ACC112 (cell line): ENCODE measurements at regions not wholly inside any gene's neighbourhood (a gene's known extent, or its start where the extent isn't known, plus 50 kb on each side); places are given as distances from the start of the nearest gene placed in this dataset.
"Not testable (repeated sequence)": the region's sequence is repeated elsewhere in the genome, so short reads cannot be mapped to it uniquely, and the experiment has no call there.

ENCODE experiments used
- H2AFZ ChIP-seq: fragments of 200-600 bp; sonication (generic); one replicate; pipeline ENCODE4 v1.6.0; 2017; ENCODE audit warnings: antibody characterized with exemption, low read length; ENCODE audit not compliant: unreplicated experiment
- H3K27ac ChIP-seq: fragments of 200-600 bp; sonication (generic); 2 replicates; pipeline ENCODE4 v1.5.1; 2014; ENCODE audit warnings: low read depth, mild to moderate bottlenecking, antibody characterized with exemption, low read length, moderate library complexity
- H3K27me3 ChIP-seq: fragments of 200-600 bp; sonication (generic); 2 replicates; pipeline ENCODE4 v1.6.1; 2014; ENCODE audit warnings: mild to moderate bottlenecking, antibody characterized with exemption, low read length, moderate library complexity, mixed read lengths; ENCODE audit not compliant: insufficient read depth
- H3K36me3 ChIP-seq: fragments of 200-600 bp; sonication (generic); 2 replicates; pipeline ENCODE4 v1.6.1; 2016; ENCODE audit warnings: mild to moderate bottlenecking, antibody characterized with exemption, low read length, moderate library complexity, mixed read lengths; ENCODE audit not compliant: insufficient read depth
- H3K4me1 ChIP-seq: fragments of 200-600 bp; sonication (generic); one replicate; pipeline ENCODE4 v1.6.1; 2016; ENCODE audit warnings: low read length, mixed read lengths; ENCODE audit not compliant: insufficient read depth, unreplicated experiment, control insufficient read depth
- H3K4me3 ChIP-seq: fragments of 200-600 bp; sonication (generic); 2 replicates; pipeline ENCODE4 v1.5.1; 2014; ENCODE audit warnings: mild to moderate bottlenecking, low read depth, low read length
- H3K79me2 ChIP-seq: fragments of 200-600 bp; sonication (generic); one replicate; pipeline ENCODE4 v1.6.0; 2016; ENCODE audit warnings: low read length; ENCODE audit not compliant: control insufficient read depth, unreplicated experiment, insufficient read depth

DNA sequence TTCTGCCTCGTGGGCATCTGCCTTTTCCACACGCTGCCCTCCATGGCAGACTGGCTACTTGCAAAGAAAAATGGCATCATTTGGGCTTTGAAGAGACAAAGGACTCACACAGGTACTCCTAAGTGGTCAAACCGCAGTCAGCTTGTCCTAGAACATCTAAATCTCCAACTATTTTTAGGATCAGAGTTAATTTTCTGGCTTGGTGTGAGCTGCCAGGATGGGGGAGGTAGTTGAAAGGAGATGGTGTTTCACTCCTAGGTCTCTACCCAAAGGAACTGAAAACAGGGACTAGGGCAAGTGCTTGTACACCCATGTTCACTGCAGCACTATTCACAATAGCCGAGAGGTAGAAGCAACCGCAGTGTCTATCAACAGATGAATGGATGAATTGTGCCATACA, 107.9 kb upstream of the ATL2 start:
- Histone ChIP-seq H3K27me3 (no peaks in the 10 kb centered on the region), H3K4me1 (no peaks in the 10 kb centered on the region), H3K79me2 (no peaks in the 10 kb centered on the region), H2AFZ (no peak overlapping the region), H3K4me3 (no peak overlapping the region), H3K27ac (no peak overlapping the region), H3K36me3 (no peaks in the 10 kb centered on the region)

DNA sequence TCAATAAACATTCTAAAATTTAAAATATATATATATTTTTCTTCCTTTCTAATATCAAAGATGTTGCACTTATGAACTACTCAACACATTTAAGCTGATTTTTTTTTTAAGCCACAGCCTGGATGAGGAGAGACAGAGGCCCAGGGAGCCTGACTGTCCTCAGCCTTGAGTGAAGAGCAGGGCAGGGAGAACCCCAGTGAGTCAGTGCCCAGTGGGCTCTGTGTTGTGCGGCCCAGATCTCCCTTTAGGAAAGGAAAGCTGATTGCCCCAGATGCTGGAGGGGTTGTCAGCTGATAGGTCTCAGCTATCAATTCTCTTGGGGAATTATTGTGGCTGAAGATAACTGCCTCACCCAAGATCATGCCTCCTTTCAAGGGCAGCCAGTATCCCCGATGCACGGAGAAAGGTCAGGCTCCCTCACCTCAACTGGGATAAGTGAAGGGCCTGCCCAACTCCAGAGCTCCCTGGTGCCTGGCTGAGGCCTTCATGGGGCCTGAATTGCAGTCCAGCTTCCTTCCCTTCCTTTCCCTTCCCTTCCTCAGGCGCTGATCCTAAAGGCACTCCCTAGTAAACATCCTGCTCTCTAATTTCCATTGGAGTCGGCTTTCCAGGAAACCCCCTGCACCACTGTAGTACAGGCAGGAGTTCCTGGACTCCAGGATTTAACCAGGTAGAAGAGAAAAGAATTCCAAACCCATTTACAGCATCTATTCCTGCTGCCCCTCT, 106.9 kb upstream of the ATL2 start:
- no peaks in the 10 kb centered on the region for H3K4me1 ChIP-seq
- H3K27me3 ChIP-seq: 0 out of 2 replicates have a peak, but pooled peaks cover 2% of the 10 kb centered on the region
- H3K27ac ChIP-seq: no peak overlapping the region
- no peaks in the 10 kb centered on the region for H3K36me3 ChIP-seq
- no peaks in the 10 kb centered on the region for H3K79me2 ChIP-seq
- H3K4me3 ChIP-seq: no peak overlapping the region
- H2AFZ ChIP-seq: no peak overlapping the region

DNA sequence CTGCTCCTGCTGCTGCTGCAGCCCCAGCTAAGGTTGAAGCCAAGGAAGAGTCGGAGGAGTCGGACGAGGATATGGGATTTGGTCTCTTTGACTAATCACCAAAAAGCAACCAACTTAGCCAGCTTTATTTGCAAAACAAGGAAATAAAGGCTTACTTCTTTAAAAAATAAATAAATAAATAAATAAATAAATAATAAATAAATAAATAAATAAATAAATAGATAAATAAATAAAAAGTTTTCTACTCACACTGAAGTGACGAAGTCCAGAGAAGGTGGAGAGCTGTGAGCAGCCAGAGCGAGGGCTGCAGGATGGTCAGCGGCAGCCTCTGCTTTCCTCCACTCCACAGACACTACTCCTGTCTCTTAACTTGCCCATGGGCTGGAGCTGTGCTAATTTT, 105.6 kb upstream of the ATL2 start:
- not testable (repeated sequence) for H3K4me3 ChIP-seq, H2AFZ ChIP-seq, H3K36me3 ChIP-seq, H3K4me1 ChIP-seq, H3K79me2 ChIP-seq, H3K27me3 ChIP-seq, H3K27ac ChIP-seq

DNA sequence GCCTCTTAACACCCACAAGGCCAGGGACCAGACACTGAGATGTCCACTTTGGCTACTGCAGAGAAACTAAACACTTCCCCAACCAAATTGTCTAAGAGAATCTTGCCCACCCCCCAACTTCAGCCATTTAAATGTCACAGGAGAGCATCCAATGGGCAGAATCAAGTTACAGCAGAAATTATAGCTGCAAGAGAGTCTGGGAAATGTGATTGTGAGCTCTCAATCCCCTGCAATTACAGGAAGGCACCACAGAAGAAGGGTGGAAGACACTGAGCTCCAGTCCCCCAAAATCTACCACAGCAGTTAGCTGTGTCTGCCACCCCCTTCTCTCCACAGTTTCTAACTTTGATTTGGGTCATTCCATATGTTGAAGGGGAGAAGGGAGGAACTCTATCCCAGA, 103.5 kb upstream of the ATL2 start:
- H3K79me2 ChIP-seq: no peaks in the 10 kb centered on the region
- H3K27ac ChIP-seq: no peak overlapping the region
- H3K4me1 ChIP-seq: no peaks in the 10 kb centered on the region
- H3K4me3 ChIP-seq: no peak overlapping the region
- H2AFZ ChIP-seq: no peak overlapping the region
- no peaks in the 10 kb centered on the region for H3K36me3 ChIP-seq
- H3K27me3 ChIP-seq: 0 out of 2 replicates have a peak, but pooled peaks cover 6% of the 10 kb centered on the region

DNA sequence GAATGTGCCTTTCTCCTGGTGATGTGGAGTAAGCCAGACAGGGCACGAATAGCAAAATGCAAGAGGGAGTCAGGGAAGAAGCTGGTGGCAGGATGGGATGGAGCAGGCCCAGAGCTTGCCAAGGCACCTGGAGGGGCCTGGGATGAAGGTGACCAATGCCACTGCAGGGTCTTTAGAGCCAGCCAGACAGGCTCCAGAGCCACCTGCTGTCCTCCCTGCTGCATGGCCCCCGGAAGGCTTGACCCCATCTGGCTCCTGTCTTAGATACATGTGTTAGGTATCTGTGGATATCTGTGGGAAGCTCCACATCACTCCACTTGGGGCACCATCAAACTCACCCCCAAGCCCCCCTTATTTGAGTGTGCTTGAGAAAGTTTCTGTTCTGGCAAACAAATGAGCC, 99.9 kb upstream of the ATL2 start:
- Histone ChIP-seq H2AFZ (no peak overlapping the region), H3K27ac (no peak overlapping the region), H3K27me3 (peaks cover 8% of the 10 kb centered on the region; the same call in 1 of the 2 replicates), H3K36me3 (no peaks in the 10 kb centered on the region), H3K79me2 (no peaks in the 10 kb centered on the region), H3K4me3 (no peak overlapping the region), H3K4me1 (peaks cover 6% of the 10 kb centered on the region)

DNA sequence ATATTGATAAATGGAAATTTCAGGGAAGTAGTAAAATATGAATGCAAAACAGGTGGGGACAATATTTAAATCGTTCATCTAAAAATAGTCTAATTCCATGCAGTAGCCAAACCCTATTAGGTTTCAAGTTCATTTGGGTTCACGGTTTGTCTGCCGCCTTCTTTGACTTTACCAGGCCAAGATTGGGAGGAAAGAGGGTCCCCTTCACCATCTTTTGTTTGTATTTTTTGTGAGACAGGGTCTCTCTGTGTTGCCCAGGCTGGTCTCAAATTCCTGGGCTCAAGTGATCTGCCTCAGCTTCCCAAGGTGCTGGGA, 98.5 kb upstream of the ATL2 start:
- Histone ChIP-seq H3K79me2 (no peaks in the 10 kb centered on the region), H2AFZ (no peak overlapping the region), H3K4me3 (no peak overlapping the region), H3K4me1 (peaks cover 6% of the 10 kb centered on the region), H3K36me3 (no peaks in the 10 kb centered on the region), H3K27ac (no peak overlapping the region), H3K27me3 (peaks cover 20% of the 10 kb centered on the region; the same call in 1 of the 2 replicates)

DNA sequence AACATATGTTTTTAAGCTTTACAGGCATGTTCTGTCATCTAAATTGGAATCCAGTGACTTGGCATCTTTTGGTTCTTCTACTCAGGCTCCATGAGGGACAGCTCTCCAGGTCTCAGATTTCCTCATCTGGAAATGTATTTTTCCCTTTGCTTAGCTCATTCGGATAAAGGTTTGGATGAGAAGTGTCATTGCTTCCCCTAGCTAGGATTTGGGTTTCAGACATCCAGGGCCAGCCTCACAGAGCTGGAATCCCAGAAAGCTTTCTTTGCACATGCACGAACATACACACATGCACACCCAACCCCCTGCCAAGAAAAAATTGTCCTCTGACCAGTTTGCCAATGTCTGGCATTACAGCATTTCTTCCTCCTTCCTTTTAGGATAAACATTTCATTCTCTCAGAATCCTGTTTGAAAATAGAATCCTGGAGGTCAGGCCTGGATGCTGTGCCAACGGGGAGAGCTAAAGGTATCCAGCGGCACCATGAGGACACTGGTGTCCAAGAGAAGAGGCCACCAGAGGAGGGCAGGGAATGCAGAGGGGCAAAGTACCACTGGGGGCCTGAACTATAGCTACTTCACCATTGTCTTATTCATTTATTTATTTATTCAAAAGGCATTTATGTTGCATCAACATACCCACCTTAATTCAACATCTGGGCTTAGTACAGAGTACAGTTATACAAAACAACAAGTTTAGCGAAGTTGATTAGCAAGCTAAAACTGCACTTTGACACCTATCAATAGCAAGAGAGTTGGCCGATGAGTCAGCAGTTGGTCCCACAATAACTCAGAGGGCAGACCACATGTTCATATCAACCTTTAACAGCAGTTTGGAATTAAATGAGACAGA, 97.9 kb upstream of the ATL2 start:
- Histone ChIP-seq H3K27me3 (peaks cover 26% of the 10 kb centered on the region; the same call in 1 of the 2 replicates), H3K4me1 (peaks cover 6% of the 10 kb centered on the region), H3K79me2 (no peaks in the 10 kb centered on the region), H2AFZ (no peak overlapping the region), H3K36me3 (no peaks in the 10 kb centered on the region), H3K4me3 (no peak overlapping the region), H3K27ac (no peak overlapping the region)

DNA sequence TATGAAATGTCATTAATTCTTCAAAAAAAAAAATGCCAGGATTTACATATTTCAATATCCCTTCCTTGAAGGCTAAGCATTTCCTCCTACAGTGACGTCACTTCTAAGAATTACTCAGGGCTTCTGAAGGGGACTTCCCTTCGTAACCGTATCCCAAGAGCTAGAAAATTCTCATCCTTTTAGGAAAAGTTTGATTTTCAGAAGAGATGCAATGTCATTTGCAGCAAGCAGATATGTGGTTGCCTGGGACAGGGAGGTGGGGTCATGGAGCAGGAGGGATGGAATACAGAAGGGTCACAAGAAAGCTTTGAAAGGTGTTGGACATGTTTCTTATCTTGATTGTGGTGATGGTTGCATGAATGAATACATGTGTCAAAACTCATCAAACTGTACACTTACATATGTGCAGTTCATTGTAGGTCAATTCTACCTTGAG, 97.0 kb upstream of the ATL2 start:
- Histone ChIP-seq H3K79me2 (no peaks in the 10 kb centered on the region), H3K4me3 (no peak overlapping the region), H3K27ac (no peak overlapping the region), H2AFZ (no peak overlapping the region), H3K27me3 (peaks cover 31% of the 10 kb centered on the region), H3K4me1 (peaks cover 6% of the 10 kb centered on the region), H3K36me3 (no peaks in the 10 kb centered on the region)

DNA sequence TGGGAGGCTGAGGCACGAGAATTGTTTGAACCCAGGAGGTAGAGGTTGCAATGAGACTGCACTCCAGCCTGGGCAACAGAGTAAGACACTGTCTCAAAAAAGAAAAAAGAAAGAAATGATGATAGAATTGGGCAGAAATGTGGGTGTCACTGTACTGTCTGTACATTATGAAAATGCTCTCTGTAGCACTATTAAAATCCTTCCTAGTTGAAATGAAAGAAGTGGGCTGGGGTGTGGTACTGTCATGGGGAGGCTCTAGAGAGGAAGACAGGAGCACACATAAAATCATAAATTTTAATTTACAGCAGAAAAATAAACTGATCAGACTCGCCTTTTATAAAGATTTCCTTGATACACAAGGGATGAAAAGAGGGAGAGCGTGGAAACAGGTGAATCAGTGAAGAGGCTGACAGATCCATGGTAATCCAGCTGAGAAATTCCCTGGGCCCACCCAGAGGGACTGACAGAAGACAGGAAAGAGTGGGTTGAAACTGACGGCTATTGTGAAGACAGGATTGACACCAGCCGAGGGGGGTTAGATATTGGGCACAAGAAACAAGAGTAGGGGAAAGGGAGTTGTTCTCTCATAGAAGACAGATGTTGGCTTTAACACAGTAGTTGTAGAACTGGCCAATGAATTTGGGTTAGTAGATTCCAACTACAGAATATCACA, 96.4 kb upstream of the ATL2 start:
- no peak overlapping the region for H3K27ac ChIP-seq
- H3K36me3 ChIP-seq: no peaks in the 10 kb centered on the region
- no peak overlapping the region for H2AFZ ChIP-seq
- H3K79me2 ChIP-seq: no peaks in the 10 kb centered on the region
- H3K4me3 ChIP-seq: no peak overlapping the region
- H3K4me1 ChIP-seq: peaks cover 6% of the 10 kb centered on the region
- H3K27me3 ChIP-seq: peaks cover 29% of the 10 kb centered on the region

DNA sequence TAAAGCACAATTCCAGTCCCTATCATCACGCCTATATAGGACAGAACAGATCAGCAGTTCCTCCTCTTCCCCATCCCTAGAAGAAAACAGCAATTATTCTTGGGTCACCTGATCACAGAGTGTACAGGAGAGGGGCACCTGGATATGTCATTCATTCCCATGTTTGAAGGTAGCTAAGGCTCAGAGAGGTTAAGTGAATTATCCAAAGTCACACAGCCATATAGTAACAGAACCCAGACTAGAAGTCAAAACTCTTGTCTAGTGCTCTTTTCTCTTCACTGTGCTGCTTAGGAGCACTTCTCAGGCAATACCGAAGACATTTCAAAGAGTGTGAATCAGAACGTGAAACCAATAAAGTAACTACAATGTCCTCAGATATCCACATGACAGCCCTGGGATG, 93.0 kb upstream of the ATL2 start:
- Histone ChIP-seq H2AFZ (no peak overlapping the region), H3K36me3 (no peaks in the 10 kb centered on the region), H3K79me2 (no peaks in the 10 kb centered on the region), H3K27me3 (peaks cover 34% of the 10 kb centered on the region), H3K4me3 (no peak overlapping the region), H3K4me1 (peaks cover 6% of the 10 kb centered on the region), H3K27ac (no peak overlapping the region)
